ENCODE measurements at regions not wholly inside any gene's neighbourhood (a gene's known extent, or its start where the extent isn't known, plus 50 kb on each side); places are given as distances from the start of the nearest gene placed in this dataset.

DNA sequence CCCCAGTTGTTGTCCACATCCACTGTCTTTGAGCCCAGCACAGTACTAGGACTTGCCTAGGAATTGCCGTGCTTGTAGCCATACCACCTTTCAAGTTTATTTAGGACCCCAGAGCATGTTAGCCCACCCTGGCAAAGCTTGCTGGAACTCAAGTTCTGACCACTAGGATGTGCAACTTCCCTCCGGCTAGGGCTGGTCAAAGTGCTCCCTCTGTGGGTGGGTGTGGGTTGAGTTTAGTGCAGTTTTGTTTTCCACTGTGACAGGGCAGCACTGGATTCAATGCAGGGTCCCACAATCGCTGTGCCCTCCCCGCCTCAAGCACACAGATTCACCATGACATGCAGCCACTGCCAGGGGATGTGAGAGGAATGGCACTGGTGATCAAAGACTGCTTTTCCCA lies 96.0 kb downstream of the RASGEF1B start:
- TF ChIP-seq POLR2AphosphoS5 (IDR thresholded peaks at IDR 0.05; ENCODE audit: low read depth, low read length) (no peak), TAF1 (IDR thresholded peaks at IDR 0.05; ENCODE audit: borderline replicate concordance, insufficient read depth, low read length) (no peak), FOXP2 (optimal IDR thresholded peaks at IDR 0.05; ENCODE audit: borderline replicate concordance, extremely low read depth, extremely low read length, insufficient read depth) (no peak), SIN3A (IDR thresholded peaks at IDR 0.05; ENCODE audit: borderline replicate concordance, insufficient read depth, low read length) (no peak)
- TF ChIP-seq, protein P1, sequence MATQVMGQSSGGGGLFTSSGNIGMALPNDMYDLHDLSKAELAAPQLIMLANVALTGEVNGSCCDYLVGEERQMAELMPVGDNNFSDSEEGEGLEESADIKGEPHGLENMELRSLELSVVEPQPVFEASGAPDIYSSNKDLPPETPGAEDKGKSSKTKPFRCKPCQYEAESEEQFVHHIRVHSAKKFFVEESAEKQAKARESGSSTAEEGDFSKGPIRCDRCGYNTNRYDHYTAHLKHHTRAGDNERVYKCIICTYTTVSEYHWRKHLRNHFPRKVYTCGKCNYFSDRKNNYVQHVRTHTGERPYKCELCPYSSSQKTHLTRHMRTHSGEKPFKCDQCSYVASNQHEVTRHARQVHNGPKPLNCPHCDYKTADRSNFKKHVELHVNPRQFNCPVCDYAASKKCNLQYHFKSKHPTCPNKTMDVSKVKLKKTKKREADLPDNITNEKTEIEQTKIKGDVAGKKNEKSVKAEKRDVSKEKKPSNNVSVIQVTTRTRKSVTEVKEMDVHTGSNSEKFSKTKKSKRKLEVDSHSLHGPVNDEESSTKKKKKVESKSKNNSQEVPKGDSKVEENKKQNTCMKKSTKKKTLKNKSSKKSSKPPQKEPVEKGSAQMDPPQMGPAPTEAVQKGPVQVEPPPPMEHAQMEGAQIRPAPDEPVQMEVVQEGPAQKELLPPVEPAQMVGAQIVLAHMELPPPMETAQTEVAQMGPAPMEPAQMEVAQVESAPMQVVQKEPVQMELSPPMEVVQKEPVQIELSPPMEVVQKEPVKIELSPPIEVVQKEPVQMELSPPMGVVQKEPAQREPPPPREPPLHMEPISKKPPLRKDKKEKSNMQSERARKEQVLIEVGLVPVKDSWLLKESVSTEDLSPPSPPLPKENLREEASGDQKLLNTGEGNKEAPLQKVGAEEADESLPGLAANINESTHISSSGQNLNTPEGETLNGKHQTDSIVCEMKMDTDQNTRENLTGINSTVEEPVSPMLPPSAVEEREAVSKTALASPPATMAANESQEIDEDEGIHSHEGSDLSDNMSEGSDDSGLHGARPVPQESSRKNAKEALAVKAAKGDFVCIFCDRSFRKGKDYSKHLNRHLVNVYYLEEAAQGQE (IDR thresholded peaks at IDR 0.05; ENCODE audit: insufficient read depth in 1 of 2, low read depth in 2 of 2, low read length in 2 of 2), result no peak

DNA sequence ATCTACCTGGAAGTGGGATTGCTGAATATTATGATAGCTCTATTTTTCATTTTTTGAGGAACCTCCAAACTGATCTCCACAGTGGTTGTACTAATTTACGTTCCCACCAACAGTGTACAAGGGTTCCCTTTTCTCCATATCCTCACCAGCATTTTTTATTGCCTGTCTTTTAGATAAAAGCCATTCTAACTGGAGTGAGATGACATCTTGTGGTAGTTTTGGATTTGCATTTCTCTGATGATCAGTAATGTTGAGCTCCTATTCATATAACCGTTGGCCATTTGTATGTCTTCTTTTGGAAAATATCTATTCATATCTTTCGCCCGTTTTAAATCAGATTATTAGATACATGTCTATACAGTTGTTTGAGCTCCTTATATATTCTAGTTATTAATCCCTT lies 101.8 kb downstream of the RASGEF1B start:
- TF ChIP-seq, protein P1 (IDR thresholded peaks at IDR 0.05; ENCODE audit: insufficient read depth in 1 of 2, low read depth in 2 of 2, low read length in 2 of 2), result no peak
- no peak for TF ChIP-seq POLR2AphosphoS5 (IDR thresholded peaks at IDR 0.05; ENCODE audit: low read depth, low read length)

DNA sequence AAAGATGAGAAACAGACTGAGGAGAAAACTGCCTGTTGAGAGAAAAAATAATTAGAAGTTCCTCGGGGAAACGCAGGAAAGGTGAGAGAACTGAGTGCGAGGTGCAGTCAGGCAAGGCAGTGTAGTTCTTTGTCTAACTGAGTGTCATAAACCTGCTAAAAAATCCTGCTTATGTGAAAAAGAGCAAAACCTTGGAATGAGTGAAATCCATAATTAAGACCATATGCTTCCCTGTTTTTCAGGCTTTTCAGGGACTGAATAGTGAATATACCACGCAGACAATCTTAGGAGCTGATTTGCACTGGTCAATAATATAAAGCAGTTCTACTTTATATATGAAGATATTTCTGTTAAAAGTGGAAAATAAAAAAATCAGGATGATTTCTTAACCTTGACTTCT lies 104.9 kb downstream of the RASGEF1B start:
- TF ChIP-seq POLR2AphosphoS5 (IDR thresholded peaks at IDR 0.05; ENCODE audit: low read depth, low read length) (no peak), SIN3A (IDR thresholded peaks at IDR 0.05; ENCODE audit: borderline replicate concordance, insufficient read depth, low read length) (no peak), TAF1 (IDR thresholded peaks at IDR 0.05; ENCODE audit: borderline replicate concordance, insufficient read depth, low read length) (no peak), FOXP2 (optimal IDR thresholded peaks at IDR 0.05; ENCODE audit: borderline replicate concordance, extremely low read depth, extremely low read length, insufficient read depth) (no peak)
- TF ChIP-seq, protein P1 (IDR thresholded peaks at IDR 0.05; ENCODE audit: insufficient read depth in 1 of 2, low read depth in 2 of 2, low read length in 2 of 2), result no peak

DNA sequence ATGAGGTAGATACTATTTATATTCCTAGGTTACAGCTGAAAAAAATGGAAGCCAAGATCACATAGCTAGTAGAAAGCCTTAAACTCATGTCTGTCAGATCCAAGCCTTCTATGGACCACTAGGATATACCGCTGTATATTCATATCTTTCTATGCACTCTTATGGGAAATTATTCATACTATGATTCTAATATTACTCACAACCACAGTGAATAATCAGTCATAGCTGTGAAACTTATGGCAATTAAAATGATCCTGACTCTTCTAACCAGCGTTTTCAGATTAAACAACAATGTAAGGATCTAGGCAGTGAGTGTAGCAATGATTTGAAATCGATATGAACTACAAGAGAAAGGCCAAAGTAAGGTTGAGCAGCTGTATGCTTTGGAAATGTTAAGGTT lies 111.0 kb downstream of the RASGEF1B start:
- no peak for TF ChIP-seq POLR2AphosphoS5 (IDR thresholded peaks at IDR 0.05; ENCODE audit: low read depth, low read length)
- TF ChIP-seq SIN3A (IDR thresholded peaks at IDR 0.05; ENCODE audit: borderline replicate concordance, insufficient read depth, low read length), result no peak
- no peak for TF ChIP-seq FOXP2 (optimal IDR thresholded peaks at IDR 0.05; ENCODE audit: borderline replicate concordance, extremely low read depth, extremely low read length, insufficient read depth)
- no peak for TF ChIP-seq TAF1 (IDR thresholded peaks at IDR 0.05; ENCODE audit: borderline replicate concordance, insufficient read depth, low read length)
- TF ChIP-seq, protein P1 (IDR thresholded peaks at IDR 0.05; ENCODE audit: insufficient read depth in 1 of 2, low read depth in 2 of 2, low read length in 2 of 2), result no peak

DNA sequence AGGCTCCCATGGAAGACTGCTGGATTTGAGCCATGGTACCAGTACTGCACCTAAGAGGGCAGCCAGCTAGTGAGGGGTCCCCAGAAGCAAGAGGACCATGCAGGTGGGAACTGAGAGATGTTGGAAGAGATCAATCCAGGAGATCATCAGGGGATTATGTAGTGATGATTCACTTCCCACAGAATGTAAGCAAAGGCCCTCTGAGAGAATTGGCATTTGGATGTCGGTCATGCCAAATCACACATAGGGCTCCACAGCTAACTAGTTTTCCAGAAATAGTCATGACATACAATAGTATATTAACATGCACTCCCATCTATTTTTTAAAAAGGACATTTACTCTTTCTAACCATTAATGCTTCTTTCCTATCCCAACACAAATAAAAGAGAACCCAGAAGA lies 112.5 kb downstream of the RASGEF1B start:
- TF ChIP-seq POLR2AphosphoS5 (IDR thresholded peaks at IDR 0.05; ENCODE audit: low read depth, low read length), result no peak

Data from PFSK-1 (cell line).